Choroid plexus epithelial cell (primary cell): ENCODE measurements at regions not wholly inside any gene's neighbourhood (a gene's known extent, or its start where the extent isn't known, plus 50 kb on each side); places are given as distances from the start of the nearest gene placed in this dataset.
"Not testable (repeated sequence)": the region's sequence is repeated elsewhere in the genome, so short reads cannot be mapped to it uniquely, and the experiment has no call there.

Experiments
- DNase-seq: peaks from one replicate; pipeline ENCODE4 v3.0.0-alpha.2; 2010; ENCODE audit warnings: low read depth
- H3K4me3 ChIP-seq: 2 replicates; pipeline ENCODE4 v1.5.1; 2011; ENCODE audit warnings: low read depth, mild to moderate bottlenecking, control low read depth, low read length, moderate library complexity
- TF ChIP-seq, protein P1 (sequence below): conservative IDR thresholded peaks from 2 replicates; pipeline ENCODE4 v1.5.1; 2011; ENCODE audit warnings: low read depth, mild to moderate bottlenecking, control low read depth, inconsistent platforms, low read length, moderate library complexity

- TF ChIP-seq, protein P1, sequence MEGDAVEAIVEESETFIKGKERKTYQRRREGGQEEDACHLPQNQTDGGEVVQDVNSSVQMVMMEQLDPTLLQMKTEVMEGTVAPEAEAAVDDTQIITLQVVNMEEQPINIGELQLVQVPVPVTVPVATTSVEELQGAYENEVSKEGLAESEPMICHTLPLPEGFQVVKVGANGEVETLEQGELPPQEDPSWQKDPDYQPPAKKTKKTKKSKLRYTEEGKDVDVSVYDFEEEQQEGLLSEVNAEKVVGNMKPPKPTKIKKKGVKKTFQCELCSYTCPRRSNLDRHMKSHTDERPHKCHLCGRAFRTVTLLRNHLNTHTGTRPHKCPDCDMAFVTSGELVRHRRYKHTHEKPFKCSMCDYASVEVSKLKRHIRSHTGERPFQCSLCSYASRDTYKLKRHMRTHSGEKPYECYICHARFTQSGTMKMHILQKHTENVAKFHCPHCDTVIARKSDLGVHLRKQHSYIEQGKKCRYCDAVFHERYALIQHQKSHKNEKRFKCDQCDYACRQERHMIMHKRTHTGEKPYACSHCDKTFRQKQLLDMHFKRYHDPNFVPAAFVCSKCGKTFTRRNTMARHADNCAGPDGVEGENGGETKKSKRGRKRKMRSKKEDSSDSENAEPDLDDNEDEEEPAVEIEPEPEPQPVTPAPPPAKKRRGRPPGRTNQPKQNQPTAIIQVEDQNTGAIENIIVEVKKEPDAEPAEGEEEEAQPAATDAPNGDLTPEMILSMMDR, result no peak
- H3K4me3 ChIP-seq, result no peak overlapping the region
- DNase-seq, result no peak
These were observed 147.9 kb upstream of the ATP2B2 start for GRCh38 chr3:10653241-10653640.

GRCh38 chr3:10653866-10654611 is 148.7 kb upstream of the ATP2B2 start:
- no peak for DNase-seq
- TF ChIP-seq, protein P1, result no peak

GRCh38 chr3:10655105-10655504 is 149.7 kb upstream of the ATP2B2 start:
- H3K4me3 ChIP-seq, result no peak overlapping the region
- TF ChIP-seq, protein P1, result no peak
- no peak for DNase-seq

More at GRCh38 chr3:10653866-10654611, 148.7 kb upstream of the ATP2B2 start:
- H3K4me3 ChIP-seq, result no peak overlapping the region

DNA sequence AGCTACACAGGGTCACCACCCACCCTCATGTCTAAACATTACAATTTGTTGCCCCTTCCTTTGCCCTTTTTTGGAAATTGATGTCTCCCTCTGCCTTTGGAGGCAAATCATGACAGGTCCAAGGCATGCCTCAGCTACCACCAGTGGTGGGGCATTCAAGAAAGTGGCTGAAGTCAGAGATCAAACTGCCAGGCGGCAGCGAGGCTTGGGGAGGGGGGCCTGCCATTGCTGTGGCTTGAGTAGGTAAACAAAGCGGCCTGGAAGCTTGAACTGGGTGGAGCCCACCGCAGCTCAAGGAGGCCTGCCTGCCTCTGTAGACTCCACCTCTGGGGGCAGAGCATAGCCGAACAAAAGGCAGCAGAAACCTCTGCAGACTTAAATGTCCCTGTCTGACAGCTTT is 152.0 kb upstream of the ATP2B2 start:
- DNase-seq, H3K4me3 ChIP-seq: not testable (repeated sequence)

DNA sequence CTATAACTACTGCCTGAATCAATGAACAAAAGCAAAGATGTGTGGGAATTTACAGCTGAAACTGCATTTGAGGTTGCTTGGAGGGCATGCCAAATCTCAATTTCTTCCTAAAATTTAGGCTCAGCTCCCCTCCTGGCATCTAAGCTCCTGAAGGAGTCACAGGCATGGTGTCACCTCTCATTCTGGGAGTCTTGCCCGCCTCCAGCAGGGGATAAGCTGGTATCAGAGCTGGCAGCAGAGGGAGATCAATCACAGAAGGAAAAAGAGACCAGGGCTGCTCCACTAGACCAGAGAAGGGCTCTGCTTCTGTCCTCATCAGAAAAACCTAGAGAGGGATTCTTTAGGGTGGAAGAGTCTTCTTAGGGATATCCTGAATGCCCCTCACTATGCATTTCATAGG is 150.4 kb upstream of the SLC6A11 start:
- TF ChIP-seq, protein P1, result no peak
- no peak for DNase-seq
- H3K4me3 ChIP-seq, result no peak overlapping the region

- no peak overlapping the region for H3K4me3 ChIP-seq
- TF ChIP-seq, protein P1, result no peak
- no peak for DNase-seq
These were observed 149.4 kb upstream of the SLC6A11 start for GRCh38 chr3:10666621-10667020.

- DNase-seq, result no peak
- TF ChIP-seq, protein P1, result no peak
These were observed 148.8 kb upstream of the SLC6A11 start for GRCh38 chr3:10667269-10667668.

More at GRCh38 chr3:10667269-10667668, 148.8 kb upstream of the SLC6A11 start:
- no peak overlapping the region for H3K4me3 ChIP-seq
